Thyroid gland (tissue), 4 donors: ENCODE measurements at regions not wholly inside any gene's neighbourhood (a gene's known extent, or its start where the extent isn't known, plus 50 kb on each side); places are given as distances from the start of the nearest gene placed in this dataset.

ENCODE experiments used
- DNase-seq, 2 donors: peaks; one replicate each; pipeline ENCODE4 v3.0.0-alpha.2; 2019
- H3K27ac ChIP-seq, 3 donors: fragments of 200-600 bp; sonication (generic); 1 replicate in 2 of 3; 2 replicates in 1 of 3; pipeline ENCODE4 v1.5.1; 2016 to 2019; ENCODE audit warnings: mild to moderate bottlenecking in 1 of 3, moderate library complexity in 1 of 3
- H3K27me3 ChIP-seq: fragments of 200-600 bp; sonication (generic); one replicate; pipeline ENCODE4 v1.5.1; 2019
- H3K36me3 ChIP-seq, 2 donors: fragments of 200-600 bp; sonication (generic); one replicate each; pipeline ENCODE4 v1.5.1; 2016 to 2019
- H3K4me1 ChIP-seq, 2 donors: fragments of 200-600 bp; sonication (generic); one replicate each; pipeline ENCODE4 v1.5.1; 2017 to 2019
- H3K4me3 ChIP-seq, 3 donors: fragments of 200-600 bp; sonication (generic); replicated peaks in 1 of 3; 1 replicate in 2 of 3; 2 replicates in 1 of 3; pipeline ENCODE4 v1.5.1; 2016; ENCODE audit warnings: mild to moderate bottlenecking in 1 of 3
- H3K9me3 ChIP-seq: fragments of 200-600 bp; sonication (generic); one replicate; pipeline ENCODE4 v1.5.1; 2017
- CTCF ChIP-seq, 6 experiments: fragments of 200-600 bp in 3 of 6; fragments of 450-650 bp in 3 of 6; sonication (generic) in 3 of 6; IDR thresholded peaks; one replicate each; pipeline ENCODE4 v1.5.1; 2016 to 2019; ENCODE audit warnings: antibody characterized with exemption in 6 of 6, mild to moderate bottlenecking in 2 of 6, inconsistent platforms in 1 of 6, moderate library complexity in 1 of 6
- POLR2A ChIP-seq, 2 donors: fragments of 450-650 bp; IDR thresholded peaks; one replicate each; pipeline ENCODE4 v1.6.1; 2017; ENCODE audit warnings: antibody characterized with exemption in 2 of 2, mild to moderate bottlenecking in 2 of 2, moderate library complexity in 1 of 2
- WGBS, 2 donors: methylation state at CpG; one replicate each; pipeline ENCODE4 v1.1.5; 2017; 5-methylcytosine and 5-hydroxymethylcytosine counted together
- intact Hi-C: fragments of 100-400 bp; cut with DNase I; formaldehyde crosslinking; loops from one replicate; pipeline ENCODE4 v1.15.1; 2023

GRCh38 chr18:70645971-70646370 is 357.1 kb downstream of the SOCS6 start:
- Histone ChIP-seq H3K9me3 (no peaks in the 10 kb centered on the region), H3K4me1 (no peaks in the 10 kb centered on the region), H3K4me3 (no peak overlapping the region), H3K27me3 (no peaks in the 10 kb centered on the region), H3K36me3 (no peaks in the 10 kb centered on the region), H3K27ac (no peak overlapping the region)
- intact Hi-C loops = no loop called here
- no peak for TF ChIP-seq CTCF (IDR thresholded peaks at IDR 0.05)
- TF ChIP-seq POLR2A (IDR thresholded peaks at IDR 0.05) = no peak
- DNase-seq = no peak
- WGBS, 2 donors = 72 to 82% methylated on average over 5 of the region's 5 CpGs

GRCh38 chr18:70643812-70644211 is 355.0 kb downstream of the SOCS6 start:
- no peaks in the 10 kb centered on the region for H3K36me3 ChIP-seq
- WGBS, 2 donors = 1 to 89% methylated on average over 1 of the region's 1 CpG
- no peak for TF ChIP-seq CTCF (IDR thresholded peaks at IDR 0.05)
- TF ChIP-seq POLR2A (IDR thresholded peaks at IDR 0.05) = no peak
- no peaks in the 10 kb centered on the region for H3K9me3 ChIP-seq
- H3K27ac ChIP-seq = no peak overlapping the region
- H3K4me3 ChIP-seq = no peak overlapping the region
- no peak for DNase-seq
- intact Hi-C loops = no loop called here
- no peaks in the 10 kb centered on the region for H3K4me1 ChIP-seq
- H3K27me3 ChIP-seq = no peaks in the 10 kb centered on the region

GRCh38 chr18:70641156-70641775 is 352.4 kb downstream of the SOCS6 start:
- intact Hi-C loops = no loop called here
- Histone ChIP-seq H3K9me3 (no peaks in the 10 kb centered on the region), H3K4me1 (no peaks in the 10 kb centered on the region), H3K27ac (no peak overlapping the region), H3K36me3 (no peaks in the 10 kb centered on the region), H3K27me3 (no peaks in the 10 kb centered on the region), H3K4me3 (no peak overlapping the region)
- TF ChIP-seq POLR2A (IDR thresholded peaks at IDR 0.05) = no peak
- TF ChIP-seq CTCF (IDR thresholded peaks at IDR 0.05) = no peak
- WGBS, 2 donors = 47 to 52% methylated on average over 6 of the region's 6 CpGs
- DNase-seq = no peak

GRCh38 chr18:70640336-70640887 is 351.6 kb downstream of the SOCS6 start:
- Histone ChIP-seq H3K4me1 (no peaks in the 10 kb centered on the region), H3K4me3 (no peak overlapping the region), H3K27me3 (no peaks in the 10 kb centered on the region), H3K36me3 (no peaks in the 10 kb centered on the region), H3K9me3 (no peaks in the 10 kb centered on the region), H3K27ac (no peak overlapping the region)
- TF ChIP-seq CTCF (IDR thresholded peaks at IDR 0.05) = no peak
- no peak for TF ChIP-seq POLR2A (IDR thresholded peaks at IDR 0.05)
- 61 to 87% methylated on average over 2 of the region's 2 CpGs for WGBS, 2 donors
- DNase-seq = no peak
- intact Hi-C loops = no loop called here

- WGBS, 2 donors = 83 to 84% methylated on average over 1 of the region's 1 CpG
- Histone ChIP-seq H3K36me3 (no peaks in the 10 kb centered on the region), H3K27ac (no peak overlapping the region), H3K4me1 (no peaks in the 10 kb centered on the region), H3K4me3 (no peak overlapping the region), H3K27me3 (no peaks in the 10 kb centered on the region), H3K9me3 (no peaks in the 10 kb centered on the region)
- no peak for DNase-seq
- intact Hi-C loops = no loop called here
- TF ChIP-seq CTCF (IDR thresholded peaks at IDR 0.05) = no peak
- TF ChIP-seq POLR2A (IDR thresholded peaks at IDR 0.05) = no peak
These were observed 348.1 kb downstream of the SOCS6 start for GRCh38 chr18:70636991-70637390.
